GM18909 (cell line): ENCODE measurements at regions not wholly inside any gene's neighbourhood (a gene's known extent, or its start where the extent isn't known, plus 50 kb on each side); places are given as distances from the start of the nearest gene placed in this dataset.

Experiments
- ATAC-seq: cut with Tn5 transposase; IDR thresholded peaks from one replicate; pipeline ENCODE4 v1.9.1; 2021; ENCODE audit warnings: mild to moderate bottlenecking; ENCODE audit not compliant: unreplicated experiment, poor library complexity

GRCh38 chr3:72595927-72596610, 252.2 kb downstream of the SHQ1 start:
- ATAC-seq: no peak

DNA sequence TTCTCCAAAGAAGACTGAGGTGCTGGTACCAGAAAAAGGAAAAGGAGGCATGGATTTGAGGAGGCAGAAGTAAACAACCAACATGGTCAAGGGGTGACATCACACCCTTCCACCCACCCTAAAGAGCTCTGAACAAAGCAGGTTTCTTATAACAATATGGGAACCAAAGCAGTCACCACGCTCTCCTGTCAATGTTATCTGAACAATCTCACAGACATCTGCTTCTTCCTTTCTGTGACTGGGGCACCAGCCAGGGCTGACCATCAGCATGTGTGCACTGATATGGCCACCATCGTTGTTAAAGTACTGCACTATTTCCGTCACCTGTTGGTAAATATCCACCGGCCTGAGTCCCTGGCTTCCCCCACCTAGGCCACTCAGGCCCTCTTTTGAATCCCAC, 252.9 kb downstream of the SHQ1 start:
- ATAC-seq: no peak

- no peak for ATAC-seq
Measured at GRCh38 chr3:72594615-72595215, 253.5 kb downstream of the SHQ1 start.

- no peak for ATAC-seq
Measured at GRCh38 chr3:72593881-72594397, 254.3 kb downstream of the SHQ1 start.

DNA sequence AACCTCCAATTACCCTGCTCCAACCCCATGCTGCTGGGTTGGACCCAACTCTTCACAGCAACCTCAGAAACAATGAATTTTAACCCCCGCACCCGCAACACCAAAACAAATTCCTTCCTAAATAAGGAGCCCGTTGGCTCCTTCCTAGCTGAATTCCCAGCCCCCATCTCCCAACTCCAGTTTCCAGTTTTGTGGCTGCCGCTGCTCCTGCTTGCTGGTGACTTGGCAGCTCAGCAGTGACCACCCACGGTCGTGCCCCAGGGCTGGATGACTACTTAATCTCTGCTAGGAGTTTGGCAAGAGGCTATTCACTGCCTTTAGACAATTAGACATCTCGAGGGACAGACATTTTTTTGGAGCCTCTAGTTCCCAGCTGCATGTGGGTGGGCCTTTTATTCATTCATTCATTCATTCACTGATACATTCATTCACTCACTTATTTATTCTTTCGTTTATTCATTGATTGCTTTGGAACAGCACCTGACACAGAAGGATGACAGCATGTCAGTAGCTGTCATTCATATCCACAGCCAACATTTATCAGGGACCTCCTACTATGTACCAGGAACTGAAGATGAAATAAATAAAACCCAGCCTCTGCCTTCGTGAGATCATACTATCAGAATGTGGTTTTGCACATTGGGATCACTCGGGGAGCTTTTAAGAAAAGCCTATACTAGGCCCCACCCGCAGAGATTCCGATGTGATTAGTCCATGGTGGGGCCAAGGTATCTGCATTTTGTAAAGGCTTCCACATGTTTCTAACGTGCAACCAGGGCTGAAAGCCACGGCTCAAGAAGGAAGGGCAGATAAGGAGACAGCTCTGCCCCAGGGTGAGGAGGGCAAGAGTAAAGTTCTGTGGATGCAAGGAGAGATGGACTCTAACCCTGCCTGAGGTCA, 256.5 kb downstream of the SHQ1 start:
- no peak for ATAC-seq

DNA sequence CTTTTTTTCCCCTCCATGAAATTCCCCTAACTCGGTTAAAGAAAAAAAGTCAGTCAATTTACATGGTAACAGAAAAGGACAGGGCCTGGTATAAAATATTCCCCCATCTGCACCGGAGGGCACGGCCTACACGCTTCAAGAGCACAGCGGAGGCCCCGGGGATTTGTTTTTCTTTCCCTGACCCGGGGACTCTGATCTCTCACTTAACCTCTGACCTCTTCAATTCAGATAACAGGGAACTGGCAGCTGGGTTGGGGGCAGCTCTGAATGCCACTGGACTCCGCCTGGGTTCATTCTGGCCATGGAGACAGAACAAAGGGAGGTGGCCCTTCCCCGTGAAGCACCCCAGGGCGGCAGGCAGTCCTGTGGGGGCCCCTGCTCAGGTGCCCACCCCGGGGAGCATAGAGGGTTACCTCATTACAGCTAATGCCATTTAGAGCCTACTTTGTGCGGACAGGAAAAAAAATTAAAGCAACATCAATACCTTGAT, 257.5 kb downstream of the SHQ1 start:
- ATAC-seq: no peak

- ATAC-seq: no peak
Measured at GRCh38 chr3:72587282-72587681, 261.0 kb downstream of the SHQ1 start.

- ATAC-seq: no peak
Measured at GRCh38 chr3:72586694-72587093, 261.6 kb downstream of the SHQ1 start.

- no peak for ATAC-seq
Measured at GRCh38 chr3:72585966-72586365, 262.3 kb downstream of the SHQ1 start.

DNA sequence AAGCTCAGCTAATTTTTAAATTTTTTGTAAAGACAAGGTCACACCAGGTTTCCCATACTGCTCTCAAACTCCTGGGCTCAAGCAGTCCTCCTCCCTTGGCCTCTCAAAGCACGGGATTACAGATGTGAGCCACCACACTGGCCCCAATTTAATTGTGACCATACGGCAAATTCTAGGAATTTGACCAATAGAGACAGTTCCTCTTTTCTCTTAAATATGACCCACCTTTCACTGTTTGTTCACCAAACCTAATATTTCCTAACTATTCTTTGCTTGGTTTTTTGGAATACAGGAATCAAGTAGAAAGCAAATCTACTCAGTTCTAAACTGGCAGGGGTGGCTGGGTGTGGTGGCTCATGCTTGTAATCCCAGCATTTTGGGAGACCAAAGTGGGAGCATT, 264.0 kb downstream of the SHQ1 start:
- no peak for ATAC-seq

- ATAC-seq: no peak
Measured at GRCh38 chr3:72582963-72583362, 265.3 kb downstream of the SHQ1 start.

DNA sequence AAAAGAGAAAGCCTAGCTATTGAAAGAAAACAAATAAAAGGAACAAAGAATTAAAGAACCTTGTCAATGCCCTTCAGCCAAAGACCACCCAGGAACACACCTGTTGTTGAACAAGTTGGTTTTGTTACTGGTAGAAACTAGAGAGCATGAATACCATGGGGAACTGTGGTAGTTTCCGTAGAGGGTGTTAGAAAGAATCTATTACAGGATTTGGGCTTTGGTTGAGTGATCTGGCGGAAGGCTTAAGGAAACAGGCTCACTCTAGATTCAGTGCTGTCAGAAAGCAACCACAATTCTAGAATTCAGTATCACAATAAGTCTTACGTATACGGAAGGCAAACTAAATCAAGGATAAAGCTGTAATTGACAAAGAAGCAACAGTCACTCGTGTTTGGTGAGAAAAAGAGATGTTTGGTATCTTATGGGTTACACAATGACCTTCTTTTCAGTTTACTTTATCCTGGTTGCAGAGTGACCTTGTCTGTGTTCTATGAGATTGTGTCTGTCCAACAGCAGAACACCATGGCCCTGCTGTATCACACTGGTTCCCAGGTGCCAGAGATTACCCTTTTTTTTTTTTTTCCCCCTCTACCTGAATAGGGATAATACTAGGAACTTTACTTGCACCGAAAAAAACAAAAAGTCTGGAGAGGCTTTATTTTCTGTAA, 265.9 kb downstream of the SHQ1 start:
- ATAC-seq: peak; percentile 99

- no peak for ATAC-seq
Measured at GRCh38 chr3:72580900-72581299, 267.3 kb downstream of the SHQ1 start.

- ATAC-seq: no peak
Measured at GRCh38 chr3:72580246-72580756, 267.9 kb downstream of the SHQ1 start.

DNA sequence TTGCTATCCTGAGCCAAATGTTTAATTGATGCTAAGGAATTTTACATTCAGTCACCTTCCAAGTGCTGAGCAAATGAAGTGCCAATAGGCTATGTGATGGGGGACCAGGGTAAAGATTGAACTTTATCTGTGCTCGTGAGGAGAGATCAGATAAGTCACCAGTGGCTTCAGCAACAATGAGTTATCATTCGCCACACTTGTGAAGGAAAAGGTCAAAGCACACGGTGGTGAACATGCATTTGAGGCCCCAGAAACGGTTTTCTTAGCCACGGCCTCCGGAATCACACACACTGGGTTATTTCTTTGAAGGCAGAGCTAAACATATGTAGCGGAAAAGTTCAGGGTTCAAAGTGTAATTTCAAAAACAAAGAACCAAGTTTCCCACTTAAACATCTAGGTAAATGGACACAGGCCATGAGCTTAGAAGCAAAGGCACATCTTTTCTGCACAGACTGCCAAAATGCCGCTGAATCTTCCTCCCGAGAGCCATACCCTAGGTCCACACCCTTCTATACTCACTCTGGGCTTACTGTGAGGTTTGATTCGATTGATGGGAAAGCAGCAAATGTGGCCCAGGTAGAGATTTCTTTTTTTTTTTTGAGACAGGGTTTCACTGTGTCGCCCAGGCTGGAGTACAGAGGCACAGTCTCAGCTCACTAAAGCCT, 268.5 kb downstream of the SHQ1 start:
- no peak for ATAC-seq

DNA sequence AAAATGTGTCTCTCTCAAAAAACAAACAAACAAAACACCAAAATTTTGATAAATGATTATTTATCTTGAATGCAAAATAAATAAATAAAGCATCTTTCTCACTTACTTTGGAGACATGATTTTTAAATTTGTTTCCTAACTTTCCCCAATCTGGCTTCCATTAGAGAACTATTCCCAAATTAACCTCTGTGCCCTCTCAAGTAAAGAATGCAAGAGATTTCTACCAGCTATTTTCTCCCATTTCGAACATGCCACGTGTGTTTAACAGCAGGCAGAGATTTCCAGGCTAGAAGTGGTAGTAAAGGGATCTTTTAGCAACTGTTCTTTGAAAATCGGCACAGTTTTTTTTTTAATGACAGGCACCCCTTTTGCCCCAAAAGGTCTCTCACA, 269.1 kb downstream of the SHQ1 start:
- no peak for ATAC-seq

DNA sequence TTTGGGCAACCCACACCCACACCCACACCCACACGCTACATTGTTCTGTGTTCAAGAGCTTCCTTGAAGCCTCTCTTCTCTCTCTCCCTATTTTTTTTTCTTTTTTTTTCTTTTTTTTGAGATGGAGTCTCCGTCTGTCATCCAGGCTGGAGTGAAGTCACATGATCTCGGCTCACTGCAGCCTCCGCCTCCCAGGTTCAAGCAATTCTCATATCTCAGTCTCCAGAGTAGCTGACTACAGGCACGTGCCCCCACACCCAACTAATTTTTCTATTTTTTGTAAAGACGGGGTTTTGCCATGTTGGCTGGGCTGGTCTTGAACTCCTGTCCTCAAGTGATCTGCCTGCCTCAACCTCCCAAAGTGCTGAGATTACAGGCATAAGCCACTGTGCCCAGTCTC, 271.1 kb downstream of the SHQ1 start:
- ATAC-seq: no peak

GRCh38 chr3:72576563-72576962, 271.7 kb downstream of the SHQ1 start:
- no peak for ATAC-seq

DNA sequence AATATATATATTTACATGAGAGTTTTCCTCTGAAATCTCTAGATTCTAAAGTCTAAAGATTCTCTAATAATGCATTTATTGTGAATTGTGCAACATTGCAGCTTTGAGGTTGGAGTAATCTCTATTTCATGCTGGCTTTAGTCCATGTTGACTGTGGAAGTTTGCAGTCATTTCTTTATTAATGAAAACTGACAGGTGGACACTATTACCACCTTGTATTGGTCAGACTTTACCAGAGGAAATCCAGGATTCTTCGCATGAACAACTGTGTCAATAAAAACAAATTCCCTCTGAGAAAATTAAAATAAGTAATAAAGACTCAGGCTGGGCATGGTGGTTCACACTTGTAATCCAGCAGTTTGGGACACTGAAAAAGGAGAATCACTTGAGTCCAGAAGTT, 274.1 kb downstream of the SHQ1 start:
- no peak for ATAC-seq

DNA sequence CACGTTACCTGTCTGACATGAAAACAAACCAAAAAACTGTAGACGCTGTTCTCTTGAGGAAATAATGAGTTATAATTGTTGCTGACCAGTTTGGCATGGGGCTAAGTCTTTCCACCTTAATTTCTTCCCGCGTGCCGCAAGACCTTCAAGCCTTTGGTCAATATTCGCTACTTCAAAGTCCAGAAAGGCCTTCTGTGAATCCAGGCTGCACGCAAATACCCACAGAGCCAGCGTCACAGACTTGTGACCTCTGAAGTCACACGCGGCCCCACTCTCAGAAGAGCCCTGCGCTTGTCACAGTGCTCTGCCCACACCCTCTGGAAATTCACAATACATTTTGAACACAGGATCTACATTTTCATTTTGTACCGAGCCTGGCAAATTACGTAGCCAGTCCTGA, 275.2 kb downstream of the SHQ1 start:
- ATAC-seq: no peak
